Prostate gland (tissue), 2 donors: ENCODE measurements at regions not wholly inside any gene's neighbourhood (a gene's known extent, or its start where the extent isn't known, plus 50 kb on each side); places are given as distances from the start of the nearest gene placed in this dataset.

Source experiments
- DNase-seq: peaks from one replicate; pipeline ENCODE4 v3.0.0-alpha.2; 2019; ENCODE audit warnings: low spot score
- H3K27ac ChIP-seq, 2 donors: fragments of 200-600 bp; sonication (generic); 2 replicates each; pipeline ENCODE4 v1.5.1; 2017 to 2019
- H3K27me3 ChIP-seq: fragments of 200-600 bp; sonication (generic); replicated peaks from 2 replicates; pipeline ENCODE4 v1.5.1; 2019; ENCODE audit not compliant: insufficient read depth
- H3K36me3 ChIP-seq, 2 donors: fragments of 200-600 bp; sonication (generic); 1 replicate in 1 of 2; 2 replicates in 1 of 2; pipeline versions ENCODE4 v1.5.1 to v1.8.1; 2017 to 2019
- H3K4me1 ChIP-seq: fragments of 200-600 bp; sonication (generic); replicated peaks from 2 replicates; pipeline ENCODE4 v1.5.1; 2019
- H3K4me3 ChIP-seq, 2 donors: fragments of 200-600 bp; sonication (generic); 2 replicates each; pipeline ENCODE4 v1.5.1; 2017 to 2019
- H3K9me3 ChIP-seq: fragments of 200-600 bp; sonication (generic); 2 replicates; pipeline ENCODE4 v1.5.1; 2017
- POLR2A ChIP-seq: fragments of 450-650 bp; IDR thresholded peaks from one replicate; pipeline ENCODE4 v1.6.1; 2016; ENCODE audit warnings: antibody characterized with exemption, mild to moderate bottlenecking
- POLR2AphosphoS5 ChIP-seq: sonication (generic); formaldehyde crosslinking; IDR thresholded peaks from one replicate; pipeline ENCODE4 v1.6.1; 2017; ENCODE audit warnings: antibody characterized with exemption
- WGBS: methylation state at CpG from one replicate; pipeline ENCODE4 v1.1.5; 2018; 5-methylcytosine and 5-hydroxymethylcytosine counted together
- intact Hi-C: fragments of 100-400 bp; cut with DNase I; formaldehyde crosslinking; loops from one replicate; pipeline ENCODE4 v1.14.2; 2022
- TF ChIP-seq, protein P1 (sequence below), 4 experiments: fragments of 200-600 bp in 2 of 4; fragments of 450-650 bp in 2 of 4; sonication (generic) in 2 of 4; IDR thresholded peaks; 1 replicate in 3 of 4; 2 replicates in 1 of 4; pipeline ENCODE4 v1.5.1; 2016 to 2019; ENCODE audit warnings: antibody characterized with exemption in 4 of 4, mild to moderate bottlenecking in 2 of 4, moderate library complexity in 2 of 4

DNA sequence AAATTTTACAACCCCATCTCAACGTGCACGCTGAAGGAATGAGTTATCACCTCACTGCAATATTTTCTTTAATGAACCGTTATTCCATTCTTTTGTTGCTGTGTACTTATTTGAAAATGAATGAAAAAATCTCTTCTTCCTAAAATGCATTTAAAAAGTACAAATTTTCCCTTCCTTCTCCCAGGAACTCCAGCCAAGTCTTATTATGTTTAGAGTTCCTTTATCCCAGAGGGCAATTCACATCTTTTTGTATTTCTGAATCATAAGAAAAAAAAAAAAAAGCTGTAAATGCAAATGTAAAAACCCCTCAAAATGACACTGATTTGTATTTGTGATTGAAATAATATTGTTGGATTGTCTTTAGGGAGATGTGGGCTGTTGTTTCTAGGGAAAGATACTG, 2194.3 kb upstream of the CELF4 start:
- no peaks in the 10 kb centered on the region for H3K27me3 ChIP-seq
- intact Hi-C loops = no loop called here
- no peaks in the 10 kb centered on the region for H3K9me3 ChIP-seq
- no peak overlapping the region for H3K27ac ChIP-seq
- 37% methylated on average over 3 of the region's 3 CpGs for WGBS
- TF ChIP-seq POLR2A (no peak), POLR2AphosphoS5 (no peak)
- TF ChIP-seq, protein P1, sequence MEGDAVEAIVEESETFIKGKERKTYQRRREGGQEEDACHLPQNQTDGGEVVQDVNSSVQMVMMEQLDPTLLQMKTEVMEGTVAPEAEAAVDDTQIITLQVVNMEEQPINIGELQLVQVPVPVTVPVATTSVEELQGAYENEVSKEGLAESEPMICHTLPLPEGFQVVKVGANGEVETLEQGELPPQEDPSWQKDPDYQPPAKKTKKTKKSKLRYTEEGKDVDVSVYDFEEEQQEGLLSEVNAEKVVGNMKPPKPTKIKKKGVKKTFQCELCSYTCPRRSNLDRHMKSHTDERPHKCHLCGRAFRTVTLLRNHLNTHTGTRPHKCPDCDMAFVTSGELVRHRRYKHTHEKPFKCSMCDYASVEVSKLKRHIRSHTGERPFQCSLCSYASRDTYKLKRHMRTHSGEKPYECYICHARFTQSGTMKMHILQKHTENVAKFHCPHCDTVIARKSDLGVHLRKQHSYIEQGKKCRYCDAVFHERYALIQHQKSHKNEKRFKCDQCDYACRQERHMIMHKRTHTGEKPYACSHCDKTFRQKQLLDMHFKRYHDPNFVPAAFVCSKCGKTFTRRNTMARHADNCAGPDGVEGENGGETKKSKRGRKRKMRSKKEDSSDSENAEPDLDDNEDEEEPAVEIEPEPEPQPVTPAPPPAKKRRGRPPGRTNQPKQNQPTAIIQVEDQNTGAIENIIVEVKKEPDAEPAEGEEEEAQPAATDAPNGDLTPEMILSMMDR (IDR thresholded peaks at IDR 0.05) = no peak
- H3K4me1 ChIP-seq = no peaks in the 10 kb centered on the region
- H3K36me3 ChIP-seq = no peaks in the 10 kb centered on the region
- H3K4me3 ChIP-seq = no peak overlapping the region
- DNase-seq = no peak

- DNase-seq = no peak
- no peak for TF ChIP-seq POLR2A
- TF ChIP-seq, protein P1 (IDR thresholded peaks at IDR 0.05) = no peak
- no peak for TF ChIP-seq POLR2AphosphoS5
- no peak overlapping the region for H3K27ac ChIP-seq
- H3K27me3 ChIP-seq = no peaks in the 10 kb centered on the region
- H3K9me3 ChIP-seq = no peaks in the 10 kb centered on the region
- H3K36me3 ChIP-seq = no peaks in the 10 kb centered on the region
- H3K4me1 ChIP-seq = no peaks in the 10 kb centered on the region
- intact Hi-C loops = no loop called here
- WGBS = 93% methylated on average over 4 of the region's 4 CpGs
- H3K4me3 ChIP-seq = no peak overlapping the region
These were observed 2187.6 kb upstream of the CELF4 start for GRCh38 chr18:39753178-39753577.

GRCh38 chr18:39752351-39752750, 2186.8 kb upstream of the CELF4 start:
- WGBS = 35% methylated on average over 2 of the region's 2 CpGs
- TF ChIP-seq POLR2AphosphoS5 (no peak), POLR2A (no peak)
- TF ChIP-seq, protein P1 (IDR thresholded peaks at IDR 0.05) = no peak
- no peak for DNase-seq
- Histone ChIP-seq H3K4me1 (no peaks in the 10 kb centered on the region), H3K4me3 (no peak overlapping the region), H3K27ac (no peak overlapping the region), H3K36me3 (no peaks in the 10 kb centered on the region), H3K9me3 (no peaks in the 10 kb centered on the region), H3K27me3 (no peaks in the 10 kb centered on the region)
- intact Hi-C loops = no loop called here

DNA sequence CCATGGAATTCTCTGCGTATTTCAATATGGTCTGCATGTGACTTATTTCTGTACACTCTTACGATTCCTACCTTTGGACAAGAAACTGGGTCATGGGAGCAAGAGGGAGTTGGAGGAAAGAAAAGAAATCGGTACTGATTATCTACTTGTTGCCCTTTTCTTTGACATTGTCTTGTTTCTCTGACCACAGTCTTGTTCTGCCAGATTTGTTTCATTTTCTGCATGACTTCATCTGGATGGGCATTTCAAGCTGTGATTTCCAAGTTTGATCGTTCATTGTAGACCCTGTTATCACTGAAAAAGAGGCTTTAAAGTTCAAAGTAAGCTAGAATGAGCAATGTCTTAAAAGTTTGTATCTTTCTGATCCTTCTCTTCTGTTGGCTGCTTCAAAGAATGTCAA, 2186.3 kb upstream of the CELF4 start:
- 86% methylated on average over 4 of the region's 4 CpGs for WGBS
- DNase-seq = no peak
- no peak overlapping the region for H3K27ac ChIP-seq
- no peaks in the 10 kb centered on the region for H3K4me1 ChIP-seq
- TF ChIP-seq POLR2AphosphoS5 = no peak
- TF ChIP-seq, protein P1 (IDR thresholded peaks at IDR 0.05) = no peak
- no peak for TF ChIP-seq POLR2A
- no peaks in the 10 kb centered on the region for H3K36me3 ChIP-seq
- intact Hi-C loops = no loop called here
- no peaks in the 10 kb centered on the region for H3K27me3 ChIP-seq
- H3K4me3 ChIP-seq = no peak overlapping the region
- no peaks in the 10 kb centered on the region for H3K9me3 ChIP-seq

GRCh38 chr18:39751161-39751560, 2185.6 kb upstream of the CELF4 start:
- WGBS = 70% methylated on average over 1 of the region's 1 CpG
- no peak for DNase-seq
- TF ChIP-seq POLR2AphosphoS5 = no peak
- TF ChIP-seq, protein P1 (IDR thresholded peaks at IDR 0.05) = no peak
- no peak for TF ChIP-seq POLR2A
- H3K4me3 ChIP-seq = no peak overlapping the region
- H3K9me3 ChIP-seq = no peaks in the 10 kb centered on the region
- no peak overlapping the region for H3K27ac ChIP-seq
- intact Hi-C loops = no loop called here
- no peaks in the 10 kb centered on the region for H3K36me3 ChIP-seq
- no peaks in the 10 kb centered on the region for H3K27me3 ChIP-seq
- H3K4me1 ChIP-seq = no peaks in the 10 kb centered on the region
